ENCODE measurements at regions not wholly inside any gene's neighbourhood (a gene's known extent, or its start where the extent isn't known, plus 50 kb on each side); places are given as distances from the start of the nearest gene placed in this dataset.

GRCh38 chr3:162584986-162585385, 1088.4 kb downstream of the OTOL1 start:
- TF ChIP-seq CTCF (IDR thresholded peaks at IDR 0.05; ENCODE audit: insufficient read depth, low read depth, low read length): no peak
- TF ChIP-seq EZH2 (IDR thresholded peaks at IDR 0.05; ENCODE audit: insufficient read depth, low read length): no peak
